GM12872 (cell line): ENCODE measurements at regions not wholly inside any gene's neighbourhood (a gene's known extent, or its start where the extent isn't known, plus 50 kb on each side); places are given as distances from the start of the nearest gene placed in this dataset.

Experiments used
- TF ChIP-seq, protein P1 (sequence below): IDR thresholded peaks from 3 replicates; pipeline ENCODE4 v1.5.1; 2011; ENCODE audit warnings: low read depth, mild to moderate bottlenecking, low read length, moderate library complexity; ENCODE audit not compliant: insufficient read depth

DNA sequence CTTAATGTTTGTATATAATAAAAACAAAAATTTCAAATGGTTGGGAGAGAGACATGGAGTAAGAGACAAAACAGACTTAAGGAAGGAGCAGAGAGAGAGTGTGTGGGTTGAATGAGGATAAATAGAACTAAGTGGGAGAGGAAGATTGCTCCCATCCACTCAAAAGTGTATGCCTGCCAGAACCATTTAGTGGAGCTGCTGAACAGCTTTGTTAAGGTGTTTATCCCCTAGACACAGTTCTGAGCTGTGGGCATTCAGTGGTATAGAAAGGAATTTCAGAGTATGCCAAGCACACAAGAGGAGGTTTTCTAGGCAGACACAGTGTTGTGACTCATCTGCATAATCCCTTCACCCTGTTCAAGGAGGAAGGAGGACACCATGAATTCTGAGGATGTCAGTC is 508.6 kb upstream of the EPHA5 start:
- TF ChIP-seq, protein P1, sequence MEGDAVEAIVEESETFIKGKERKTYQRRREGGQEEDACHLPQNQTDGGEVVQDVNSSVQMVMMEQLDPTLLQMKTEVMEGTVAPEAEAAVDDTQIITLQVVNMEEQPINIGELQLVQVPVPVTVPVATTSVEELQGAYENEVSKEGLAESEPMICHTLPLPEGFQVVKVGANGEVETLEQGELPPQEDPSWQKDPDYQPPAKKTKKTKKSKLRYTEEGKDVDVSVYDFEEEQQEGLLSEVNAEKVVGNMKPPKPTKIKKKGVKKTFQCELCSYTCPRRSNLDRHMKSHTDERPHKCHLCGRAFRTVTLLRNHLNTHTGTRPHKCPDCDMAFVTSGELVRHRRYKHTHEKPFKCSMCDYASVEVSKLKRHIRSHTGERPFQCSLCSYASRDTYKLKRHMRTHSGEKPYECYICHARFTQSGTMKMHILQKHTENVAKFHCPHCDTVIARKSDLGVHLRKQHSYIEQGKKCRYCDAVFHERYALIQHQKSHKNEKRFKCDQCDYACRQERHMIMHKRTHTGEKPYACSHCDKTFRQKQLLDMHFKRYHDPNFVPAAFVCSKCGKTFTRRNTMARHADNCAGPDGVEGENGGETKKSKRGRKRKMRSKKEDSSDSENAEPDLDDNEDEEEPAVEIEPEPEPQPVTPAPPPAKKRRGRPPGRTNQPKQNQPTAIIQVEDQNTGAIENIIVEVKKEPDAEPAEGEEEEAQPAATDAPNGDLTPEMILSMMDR: no peak

GRCh38 chr4:66169341-66169740 is 499.1 kb upstream of the EPHA5 start:
- TF ChIP-seq, protein P1: no peak

GRCh38 chr4:66164869-66165268 is 494.6 kb upstream of the EPHA5 start:
- TF ChIP-seq, protein P1: no peak

DNA sequence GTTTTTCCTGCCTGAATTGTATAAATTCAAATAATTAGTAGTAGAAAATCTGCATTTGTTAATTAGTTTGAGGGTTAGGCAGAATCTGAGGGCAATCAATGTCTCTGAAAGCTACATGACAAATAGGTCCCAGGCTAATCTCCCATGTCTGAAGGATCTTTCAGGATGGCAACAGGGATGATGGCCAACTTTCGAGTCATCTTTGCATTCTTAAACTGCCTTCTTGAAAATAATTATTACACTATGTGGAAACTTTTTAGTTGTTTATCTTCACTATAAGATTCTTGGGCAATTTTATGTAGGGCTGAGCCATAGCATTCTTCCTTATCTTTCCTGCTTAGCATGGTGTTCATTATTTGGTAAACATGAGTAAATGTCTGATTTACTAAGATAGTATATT is 490.3 kb upstream of the EPHA5 start:
- TF ChIP-seq, protein P1: no peak

DNA sequence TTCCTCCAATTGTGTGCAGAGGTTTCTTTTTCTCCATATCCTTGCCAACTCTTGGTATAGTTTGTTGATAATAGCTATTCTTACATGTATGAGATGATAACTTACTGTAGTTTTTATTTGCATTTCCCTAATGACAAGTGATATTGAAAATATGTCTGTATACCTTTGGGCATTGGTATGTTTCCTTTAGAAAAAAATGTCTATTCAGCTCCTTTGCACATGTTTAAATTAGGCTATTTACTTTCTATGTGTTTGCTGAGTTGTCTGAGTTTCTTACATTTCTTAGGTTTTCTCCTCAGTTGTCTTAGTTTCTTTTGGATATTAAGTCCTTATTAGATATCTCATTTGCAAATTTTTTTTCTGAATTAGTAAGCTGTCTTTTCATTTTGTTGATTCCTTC is 487.3 kb upstream of the EPHA5 start:
- TF ChIP-seq, protein P1: no peak

GRCh38 chr4:66130042-66130441 is 459.8 kb upstream of the EPHA5 start:
- TF ChIP-seq, protein P1: no peak

- TF ChIP-seq, protein P1: no peak
Measured at GRCh38 chr4:66123831-66124413, 453.6 kb upstream of the EPHA5 start.

GRCh38 chr4:66123190-66123589 is 452.9 kb upstream of the EPHA5 start:
- TF ChIP-seq, protein P1: no peak
